Natural killer cell (primary cell): ENCODE measurements at regions not wholly inside any gene's neighbourhood (a gene's known extent, or its start where the extent isn't known, plus 50 kb on each side); places are given as distances from the start of the nearest gene placed in this dataset.

ENCODE experiments used
- ATAC-seq, 3 donors: fragments of 150-1000 bp in 2 of 3; fragments of 200-7000 bp in 1 of 3; cut with Tn5 transposase; 1 replicate in 1 of 3; 2 replicates in 2 of 3; pipeline ENCODE4 v1.10.0; 2021; ENCODE audit warnings: mild to moderate bottlenecking in 2 of 3, moderate library complexity in 2 of 3
- DNase-seq, 2 donors: peaks; one replicate each; pipeline versions ENCODE4 v3.0.0 to v3.0.0-alpha.2; 2013 to 2021; ENCODE audit warnings: mixed read lengths in 1 of 2
- H3K27ac ChIP-seq: one replicate; pipeline ENCODE4 v1.5.1; 2013; ENCODE audit warnings: mild to moderate bottlenecking, low read length
- H3K27me3 ChIP-seq: one replicate; pipeline ENCODE4 v1.6.1; 2013; ENCODE audit warnings: low read length; ENCODE audit not compliant: control insufficient read depth, insufficient read depth
- H3K36me3 ChIP-seq: one replicate; pipeline ENCODE4 v1.6.1; 2013; ENCODE audit warnings: low read length; ENCODE audit not compliant: control insufficient read depth, insufficient read depth
- H3K4me1 ChIP-seq: one replicate; pipeline ENCODE4 v1.6.1; 2013; ENCODE audit warnings: low read length; ENCODE audit not compliant: control insufficient read depth, insufficient read depth
- H3K4me3 ChIP-seq: one replicate; pipeline ENCODE4 v1.5.1; 2013; ENCODE audit warnings: low read length
- H3K9me3 ChIP-seq: one replicate; pipeline ENCODE4 v1.6.1; 2013; ENCODE audit warnings: low read length; ENCODE audit not compliant: control insufficient read depth, insufficient read depth
- H3K27ac Mint-ChIP-seq, 2 donors: one replicate each; pipeline ENCODE4 v1.8.0; 2022; ENCODE audit warnings: mild to moderate bottlenecking in 2 of 2, mixed read lengths in 2 of 2, moderate library complexity in 1 of 2
- H3K27me3 Mint-ChIP-seq, 2 donors: one replicate each; pipeline ENCODE4 v1.8.0; 2022; ENCODE audit warnings: low read depth in 2 of 2, mixed read lengths in 2 of 2
- H3K36me3 Mint-ChIP-seq: one replicate; pipeline ENCODE4 v1.8.0; 2022; ENCODE audit warnings: mixed read lengths
- H3K4me1 Mint-ChIP-seq, 2 donors: one replicate each; pipeline ENCODE4 v1.8.0; 2022; ENCODE audit warnings: mixed read lengths in 2 of 2
- H3K4me3 Mint-ChIP-seq: one replicate; pipeline ENCODE4 v1.8.0; 2022; ENCODE audit warnings: mild to moderate bottlenecking, moderate library complexity, mixed read lengths
- H3K9me3 Mint-ChIP-seq, 2 donors: one replicate each; pipeline ENCODE4 v1.8.0; 2022; ENCODE audit warnings: mixed read lengths in 2 of 2
- CTCF ChIP-seq: fragments of 200-600 bp; IDR thresholded peaks from one replicate; pipeline ENCODE4 v1.8.0; 2022; ENCODE audit warnings: antibody characterized with exemption
- WGBS: methylation state at CpG from one replicate; pipeline ENCODE4 v1.1.7; 2013; ENCODE audit warnings: missing lambda C conversion rate; ENCODE audit not compliant: insufficient coverage; 5-methylcytosine and 5-hydroxymethylcytosine counted together
- intact Hi-C: fragments of 100-400 bp; cut with micrococcal nuclease; formaldehyde crosslinking; loops from one replicate; pipeline ENCODE4 v1.14.2; 2022

GRCh38 chr2:128836559-128837100 lies 518.0 kb upstream of the HS6ST1 start:
- Mint-ChIP-seq H3K36me3 (no peaks in the 10 kb centered on the region), H3K27me3 (peaks cover 6 to 11% of the 10 kb centered on the region in 2 donors), H3K4me1 (no peaks in the 10 kb centered on the region), H3K4me3 (no peak overlapping the region), H3K27ac (no peak overlapping the region), H3K9me3 (no peaks in the 10 kb centered on the region)
- TF ChIP-seq CTCF: no peak
- DNase-seq: no peak
- Histone ChIP-seq H3K4me3 (no peak overlapping the region), H3K27me3 (no peaks in the 10 kb centered on the region), H3K4me1 (no peaks in the 10 kb centered on the region), H3K9me3 (no peaks in the 10 kb centered on the region), H3K27ac (no peak overlapping the region), H3K36me3 (no peaks in the 10 kb centered on the region)
- 82% methylated on average over 5 of the region's 5 CpGs for WGBS
- intact Hi-C loops: no loop called here
- ATAC-seq: no peak

- DNase-seq (no peak), ATAC-seq (no peak)
- H3K36me3 ChIP-seq: no peaks in the 10 kb centered on the region
- H3K36me3 Mint-ChIP-seq: no peaks in the 10 kb centered on the region
- intact Hi-C loops: no loop called here
- WGBS: 87% methylated on average over 5 of the region's 5 CpGs
- H3K4me1 Mint-ChIP-seq: no peaks in the 10 kb centered on the region
- no peak overlapping the region for H3K4me3 ChIP-seq
- no peak overlapping the region for H3K4me3 Mint-ChIP-seq
- H3K4me1 ChIP-seq: no peaks in the 10 kb centered on the region
- no peak overlapping the region for H3K27ac ChIP-seq
- H3K27ac Mint-ChIP-seq: no peak overlapping the region
- H3K9me3 ChIP-seq: no peaks in the 10 kb centered on the region
- no peaks in the 10 kb centered on the region for H3K9me3 Mint-ChIP-seq
- H3K27me3 Mint-ChIP-seq: peaks cover 6 to 11% of the 10 kb centered on the region in 2 donors
- no peak for TF ChIP-seq CTCF
- no peaks in the 10 kb centered on the region for H3K27me3 ChIP-seq
These were observed 519.6 kb upstream of the HS6ST1 start for GRCh38 chr2:128838244-128838643.

- H3K4me3 Mint-ChIP-seq: no peak overlapping the region
- H3K4me3 ChIP-seq: no peak overlapping the region
- TF ChIP-seq CTCF: no peak
- H3K36me3 ChIP-seq: no peaks in the 10 kb centered on the region
- no peak overlapping the region for H3K27ac ChIP-seq
- H3K9me3 ChIP-seq: no peaks in the 10 kb centered on the region
- no peaks in the 10 kb centered on the region for H3K4me1 Mint-ChIP-seq
- H3K36me3 Mint-ChIP-seq: no peaks in the 10 kb centered on the region
- intact Hi-C loops: no loop called here
- no peak overlapping the region for H3K27ac Mint-ChIP-seq
- no peaks in the 10 kb centered on the region for H3K9me3 Mint-ChIP-seq
- H3K27me3 Mint-ChIP-seq: peaks cover 6 to 11% of the 10 kb centered on the region in 2 donors
- WGBS: 0% methylated on average over 2 of the region's 3 CpGs
- DNase-seq (no peak), ATAC-seq (no peak)
- H3K4me1 ChIP-seq: no peaks in the 10 kb centered on the region
- H3K27me3 ChIP-seq: no peaks in the 10 kb centered on the region
These were observed 523.1 kb upstream of the HS6ST1 start for GRCh38 chr2:128841803-128842202.

DNA sequence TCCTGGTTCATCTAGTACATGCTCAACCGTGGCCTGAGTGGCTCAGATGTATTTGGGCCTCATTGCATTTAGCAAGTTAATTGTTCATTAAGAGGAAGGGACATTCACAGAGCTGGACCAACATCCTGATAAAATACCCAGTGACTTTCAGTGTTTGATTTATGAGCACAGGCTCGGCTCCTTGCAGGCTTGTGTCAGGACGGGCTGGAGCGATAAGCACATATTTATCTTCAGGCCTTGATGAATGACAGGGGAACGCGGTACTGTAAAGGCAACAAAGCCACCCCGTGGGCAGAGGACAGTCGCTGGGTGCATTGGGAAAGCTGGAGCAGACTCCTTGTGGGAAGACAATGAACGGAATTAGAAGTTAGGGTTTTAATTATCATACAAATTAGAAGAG lies 548.6 kb upstream of the HS6ST1 start:
- no peaks in the 10 kb centered on the region for H3K36me3 ChIP-seq
- DNase-seq (no peak), ATAC-seq (no peak)
- H3K9me3 ChIP-seq: no peaks in the 10 kb centered on the region
- no peaks in the 10 kb centered on the region for H3K27me3 Mint-ChIP-seq
- H3K27me3 ChIP-seq: no peaks in the 10 kb centered on the region
- no peak overlapping the region for H3K4me3 ChIP-seq
- 78% methylated on average over 9 of the region's 9 CpGs for WGBS
- H3K27ac Mint-ChIP-seq: no peak overlapping the region
- intact Hi-C loops: no loop called here
- H3K4me1 Mint-ChIP-seq: no peaks in the 10 kb centered on the region
- H3K4me3 Mint-ChIP-seq: no peak overlapping the region
- TF ChIP-seq CTCF: no peak
- no peaks in the 10 kb centered on the region for H3K4me1 ChIP-seq
- no peak overlapping the region for H3K27ac ChIP-seq
- no peaks in the 10 kb centered on the region for H3K9me3 Mint-ChIP-seq
- no peaks in the 10 kb centered on the region for H3K36me3 Mint-ChIP-seq
